ENCODE measurements at regions not wholly inside any gene's neighbourhood (a gene's known extent, or its start where the extent isn't known, plus 50 kb on each side); places are given as distances from the start of the nearest gene placed in this dataset.

DNA sequence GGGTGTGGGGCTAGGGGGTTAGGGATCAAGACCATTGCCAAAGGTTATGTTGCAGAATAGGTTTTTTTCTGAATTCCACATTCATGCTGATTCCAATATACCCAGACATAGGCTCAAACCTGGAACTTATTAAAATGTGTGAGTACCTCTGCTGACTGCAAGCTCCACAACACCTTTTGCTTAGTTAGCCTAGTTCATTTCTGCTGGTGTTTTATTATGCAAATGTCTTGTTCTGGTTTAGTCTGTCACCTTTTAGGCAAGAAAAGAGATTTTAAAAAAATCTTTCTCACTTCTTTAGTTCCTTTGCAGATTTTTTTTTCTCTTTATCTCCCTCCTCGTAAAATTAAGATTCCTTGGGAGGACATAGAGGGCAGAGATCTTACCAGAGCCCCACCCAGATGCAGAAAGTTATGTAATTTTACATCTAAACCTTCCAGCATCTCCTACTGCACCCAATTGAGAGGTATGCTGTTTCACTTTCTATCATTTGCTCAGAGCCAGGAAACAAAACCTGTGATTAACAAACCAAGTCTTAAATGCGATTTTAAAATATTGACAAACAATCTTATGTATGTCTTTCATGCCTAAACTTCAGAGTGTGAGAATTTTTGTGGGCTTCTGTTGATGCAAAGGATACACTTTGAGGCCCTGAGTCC lies 190.7 kb upstream of the CLNK start:
- no peak overlapping the region for H3K4me3 ChIP-seq (replicated peaks; ENCODE audit: low read depth, low read length)
- TF ChIP-seq, protein P1, sequence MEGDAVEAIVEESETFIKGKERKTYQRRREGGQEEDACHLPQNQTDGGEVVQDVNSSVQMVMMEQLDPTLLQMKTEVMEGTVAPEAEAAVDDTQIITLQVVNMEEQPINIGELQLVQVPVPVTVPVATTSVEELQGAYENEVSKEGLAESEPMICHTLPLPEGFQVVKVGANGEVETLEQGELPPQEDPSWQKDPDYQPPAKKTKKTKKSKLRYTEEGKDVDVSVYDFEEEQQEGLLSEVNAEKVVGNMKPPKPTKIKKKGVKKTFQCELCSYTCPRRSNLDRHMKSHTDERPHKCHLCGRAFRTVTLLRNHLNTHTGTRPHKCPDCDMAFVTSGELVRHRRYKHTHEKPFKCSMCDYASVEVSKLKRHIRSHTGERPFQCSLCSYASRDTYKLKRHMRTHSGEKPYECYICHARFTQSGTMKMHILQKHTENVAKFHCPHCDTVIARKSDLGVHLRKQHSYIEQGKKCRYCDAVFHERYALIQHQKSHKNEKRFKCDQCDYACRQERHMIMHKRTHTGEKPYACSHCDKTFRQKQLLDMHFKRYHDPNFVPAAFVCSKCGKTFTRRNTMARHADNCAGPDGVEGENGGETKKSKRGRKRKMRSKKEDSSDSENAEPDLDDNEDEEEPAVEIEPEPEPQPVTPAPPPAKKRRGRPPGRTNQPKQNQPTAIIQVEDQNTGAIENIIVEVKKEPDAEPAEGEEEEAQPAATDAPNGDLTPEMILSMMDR (IDR thresholded peaks at IDR 0.05; ENCODE audit: low read length, missing control alignments), result no peak
- no peak for DNase-seq (ENCODE audit: low read depth)

DNA sequence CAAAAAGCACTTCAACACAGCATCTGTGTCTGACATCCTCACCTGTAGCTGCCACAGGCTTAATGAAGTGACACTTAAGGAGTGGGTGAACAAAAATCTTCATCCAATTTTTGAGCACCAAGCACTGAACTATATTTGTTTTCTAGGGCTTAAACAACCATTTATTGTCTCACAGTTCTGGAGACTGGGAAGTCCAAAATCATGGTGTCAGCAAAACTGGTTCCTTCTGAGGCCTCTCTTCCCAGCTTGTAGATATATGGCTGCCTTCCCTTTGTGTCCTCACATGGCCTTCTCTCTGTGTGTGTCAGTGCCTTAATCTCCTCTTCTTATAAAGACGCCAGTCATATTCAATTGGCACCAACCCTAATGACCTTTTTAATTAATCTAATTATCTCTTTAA lies 189.2 kb upstream of the CLNK start:
- H3K4me3 ChIP-seq (replicated peaks; ENCODE audit: low read depth, low read length), result no peak overlapping the region
- TF ChIP-seq, protein P1 (IDR thresholded peaks at IDR 0.05; ENCODE audit: low read length, missing control alignments), result no peak
- no peak for DNase-seq (ENCODE audit: low read depth)

DNA sequence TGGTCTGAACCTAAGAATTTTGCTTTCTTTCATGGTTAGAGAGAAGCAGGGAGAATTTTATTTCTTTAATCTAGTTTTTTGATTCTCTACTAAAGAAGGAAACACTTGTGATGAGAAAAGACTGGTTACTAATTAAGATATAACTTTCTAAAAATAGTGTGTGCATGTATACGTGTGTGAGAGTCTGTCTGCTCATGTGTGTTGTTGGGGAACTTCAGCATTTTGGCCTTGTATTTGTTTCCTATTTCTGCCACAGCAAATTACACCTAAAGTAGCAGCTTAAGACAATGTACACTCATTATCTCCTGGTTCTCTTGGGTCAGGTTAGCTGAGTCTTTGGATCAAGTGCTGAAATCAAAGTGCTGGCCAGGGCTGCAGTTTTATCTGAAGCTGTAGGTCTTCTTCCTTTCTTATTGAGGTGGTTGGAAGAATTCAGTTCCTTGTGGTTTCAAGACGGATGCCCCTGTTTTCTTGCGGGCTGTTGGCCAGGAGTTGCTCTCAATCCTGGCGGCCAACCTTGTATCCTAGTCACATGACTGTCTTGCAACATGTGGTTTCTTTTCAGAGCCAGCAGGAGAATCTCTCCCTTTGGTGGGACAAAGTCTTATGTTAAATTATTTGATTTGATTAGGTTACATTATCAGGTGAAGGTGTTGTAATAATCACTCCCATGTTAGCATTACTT lies 188.4 kb upstream of the CLNK start:
- no peak overlapping the region for H3K4me3 ChIP-seq (replicated peaks; ENCODE audit: low read depth, low read length)
- TF ChIP-seq, protein P1 (IDR thresholded peaks at IDR 0.05; ENCODE audit: low read length, missing control alignments), result no peak
- DNase-seq (ENCODE audit: low read depth), result no peak

DNA sequence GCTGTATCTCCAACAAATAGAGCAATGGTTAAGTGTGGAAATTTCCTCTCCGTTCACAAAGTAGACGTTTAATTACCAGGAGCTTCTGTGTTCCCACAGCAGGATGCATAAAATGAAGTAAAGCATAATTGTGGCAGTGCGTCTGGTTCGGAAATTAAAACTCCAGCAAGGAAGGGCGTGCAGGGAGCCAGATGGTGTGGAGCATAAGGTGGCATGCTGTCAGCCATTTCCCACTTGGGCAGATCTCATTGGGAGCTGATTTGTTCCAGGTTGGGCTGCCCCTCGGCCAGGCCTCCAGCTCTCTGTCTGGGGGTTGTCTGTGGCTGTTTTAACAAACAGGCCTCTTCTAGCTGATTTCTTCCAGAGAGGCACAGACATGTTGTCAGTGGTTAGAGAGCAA lies 182.1 kb upstream of the CLNK start:
- H3K4me3 ChIP-seq (replicated peaks; ENCODE audit: low read depth, low read length), result no peak overlapping the region
- no peak for DNase-seq (ENCODE audit: low read depth)
- TF ChIP-seq, protein P1 (IDR thresholded peaks at IDR 0.05; ENCODE audit: low read length, missing control alignments), result no peak

GRCh38 chr4:10861036-10861435 lies 176.5 kb upstream of the CLNK start:
- DNase-seq (ENCODE audit: low read depth), result peak; percentile 4
- H3K4me3 ChIP-seq (replicated peaks; ENCODE audit: low read depth, low read length), result no peak overlapping the region
- TF ChIP-seq, protein P1 (IDR thresholded peaks at IDR 0.05; ENCODE audit: low read length, missing control alignments), result no peak

- DNase-seq (ENCODE audit: low read depth), result no peak
- TF ChIP-seq, protein P1 (IDR thresholded peaks at IDR 0.05; ENCODE audit: low read length, missing control alignments), result no peak
- no peak overlapping the region for H3K4me3 ChIP-seq (replicated peaks; ENCODE audit: low read depth, low read length)
These were observed 171.8 kb upstream of the CLNK start for GRCh38 chr4:10856271-10856782.
